HG03457 (cell line): ENCODE measurements at regions not wholly inside any gene's neighbourhood (a gene's known extent, or its start where the extent isn't known, plus 50 kb on each side); places are given as distances from the start of the nearest gene placed in this dataset.

ENCODE experiments used
- ATAC-seq: cut with Tn5 transposase; IDR thresholded peaks from one replicate; pipeline ENCODE4 v1.9.1; 2021; ENCODE audit warnings: moderate number of reproducible peaks; ENCODE audit not compliant: unreplicated experiment

DNA sequence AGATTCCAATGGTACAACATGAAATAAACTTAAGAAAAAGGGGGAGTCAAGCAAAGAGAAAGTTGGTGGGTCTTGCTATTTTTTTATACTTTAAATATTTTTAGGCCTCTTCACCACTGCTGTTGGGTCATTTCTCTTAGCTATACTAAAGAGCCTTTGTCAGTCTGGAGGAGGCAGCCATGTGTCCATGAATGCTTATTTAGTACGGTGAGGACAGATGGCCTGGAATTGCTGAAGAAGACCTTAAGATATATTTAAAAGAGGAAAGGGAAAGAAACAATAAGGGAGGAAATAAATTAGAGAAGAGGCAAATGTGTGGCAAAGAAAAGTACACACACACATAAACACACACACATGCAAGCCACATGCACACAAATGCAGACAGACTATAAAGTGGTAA is 560.5 kb upstream of the MEF2C start:
- no peak for ATAC-seq

GRCh38 chr5:89441965-89442364 is 559.0 kb upstream of the MEF2C start:
- no peak for ATAC-seq

DNA sequence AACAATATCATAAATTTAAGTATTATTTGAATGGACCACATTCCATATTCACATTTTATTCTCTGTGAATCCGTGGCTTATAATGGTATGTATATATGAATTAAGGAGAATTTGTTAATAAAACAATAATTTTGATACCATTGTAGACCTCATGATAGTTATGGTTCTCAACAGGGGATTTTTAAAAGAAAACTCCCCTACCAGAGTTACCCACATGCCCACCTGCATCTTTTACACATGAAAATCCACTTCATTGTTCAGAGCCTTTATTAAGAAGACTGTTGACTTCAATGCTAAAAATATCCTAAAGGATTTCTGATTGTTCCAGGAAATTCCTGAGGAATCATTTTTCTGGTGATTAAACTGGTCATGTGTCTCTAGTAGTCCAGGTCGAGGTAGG is 557.7 kb upstream of the MEF2C start:
- ATAC-seq: no peak

DNA sequence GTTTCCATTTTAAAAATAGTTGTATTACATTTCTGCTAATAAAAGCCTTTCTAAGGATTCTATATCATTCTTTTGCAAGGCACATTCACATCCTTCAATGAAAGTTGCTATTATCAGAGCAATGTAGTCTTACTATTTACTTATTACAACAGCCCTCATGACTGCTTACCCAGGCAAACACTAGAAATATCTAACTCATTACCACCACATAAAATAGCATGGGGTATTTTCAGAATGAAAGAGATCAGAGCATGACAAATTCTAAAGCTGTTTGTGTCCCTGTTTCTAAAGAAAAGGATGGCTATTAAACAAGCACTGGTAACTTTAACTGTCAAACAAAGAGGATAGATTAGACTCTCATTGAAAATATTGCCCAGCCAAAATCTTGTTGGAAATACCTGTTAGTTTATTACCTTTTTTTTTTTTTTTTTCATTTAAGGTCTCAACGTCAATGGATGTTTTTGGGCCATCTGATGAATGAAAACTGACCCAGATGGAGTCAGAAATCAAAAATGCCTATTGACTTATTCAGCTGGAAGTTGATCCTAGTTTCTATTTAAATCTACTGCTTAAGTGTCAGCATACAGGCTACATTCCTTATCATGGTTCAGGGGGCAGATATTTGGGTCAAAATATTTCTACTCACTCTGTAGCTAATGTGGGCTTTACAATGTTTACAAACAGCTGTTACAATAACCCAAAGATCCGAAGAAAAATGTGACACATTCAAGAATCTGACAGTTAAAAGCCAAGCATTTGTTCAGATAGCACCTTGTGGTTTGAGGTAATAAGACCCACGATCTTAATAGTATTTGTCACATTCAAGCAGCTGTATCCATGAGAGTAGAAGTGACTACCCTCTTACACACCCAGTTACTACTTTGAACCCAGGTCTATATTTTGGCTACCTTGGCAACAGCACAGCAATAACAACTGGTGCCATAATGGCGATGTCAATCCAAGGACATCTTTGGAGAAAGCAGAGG is 554.8 kb upstream of the MEF2C start:
- no peak for ATAC-seq

DNA sequence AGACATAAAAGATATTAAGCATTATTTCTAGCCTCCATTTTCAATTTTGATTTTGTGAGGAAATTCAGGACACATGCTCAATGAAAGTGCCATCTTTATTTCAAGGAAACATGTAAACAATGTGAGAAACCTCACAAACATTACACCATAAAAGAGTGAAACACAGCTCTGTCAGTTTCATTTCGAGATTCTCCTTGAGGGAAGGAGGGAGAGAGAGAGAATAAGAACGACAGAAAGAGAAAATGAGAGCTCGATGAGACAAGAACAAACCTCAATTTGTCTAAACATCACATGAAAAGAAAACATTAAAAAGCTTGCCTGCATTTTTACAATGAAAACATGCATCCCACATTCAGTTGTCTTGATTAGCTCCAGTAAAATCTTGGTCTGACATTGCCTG is 553.5 kb upstream of the MEF2C start:
- ATAC-seq: no peak

- peak; percentile 85 for ATAC-seq
Observed at GRCh38 chr5:89435347-89435746, 552.4 kb upstream of the MEF2C start.

DNA sequence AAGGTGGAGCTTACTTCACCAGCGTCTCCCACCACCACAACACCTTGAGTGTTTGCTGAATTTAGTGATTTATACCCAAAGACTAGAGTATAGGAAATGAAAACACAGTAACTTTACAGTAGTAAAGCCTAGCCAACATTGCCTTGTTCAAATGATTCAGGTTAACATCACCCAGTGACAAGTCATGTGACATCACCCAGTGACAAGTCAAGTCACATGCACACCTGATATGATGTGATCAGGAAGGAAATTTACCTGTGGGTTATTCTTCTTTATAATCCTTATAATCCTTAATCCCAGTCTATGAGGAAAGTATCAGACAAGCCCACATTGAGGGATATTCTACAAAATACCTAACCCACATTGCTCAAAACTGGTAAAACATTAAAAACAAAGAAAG is 545.6 kb upstream of the MEF2C start:
- ATAC-seq: no peak

- ATAC-seq: no peak
Observed at GRCh38 chr5:89425062-89425461, 542.1 kb upstream of the MEF2C start.

GRCh38 chr5:89421035-89421434 is 538.1 kb upstream of the MEF2C start:
- no peak for ATAC-seq

GRCh38 chr5:89418407-89419085 is 535.6 kb upstream of the MEF2C start:
- ATAC-seq: no peak

GRCh38 chr5:89417990-89418389 is 535.0 kb upstream of the MEF2C start:
- ATAC-seq: no peak

GRCh38 chr5:89417515-89417914 is 534.5 kb upstream of the MEF2C start:
- ATAC-seq: no peak

- ATAC-seq: no peak
Observed at GRCh38 chr5:89411891-89412290, 528.9 kb upstream of the MEF2C start.

GRCh38 chr5:89407054-89407453 is 524.1 kb upstream of the MEF2C start:
- ATAC-seq: no peak

GRCh38 chr5:89401659-89402058 is 518.7 kb upstream of the MEF2C start:
- no peak for ATAC-seq

DNA sequence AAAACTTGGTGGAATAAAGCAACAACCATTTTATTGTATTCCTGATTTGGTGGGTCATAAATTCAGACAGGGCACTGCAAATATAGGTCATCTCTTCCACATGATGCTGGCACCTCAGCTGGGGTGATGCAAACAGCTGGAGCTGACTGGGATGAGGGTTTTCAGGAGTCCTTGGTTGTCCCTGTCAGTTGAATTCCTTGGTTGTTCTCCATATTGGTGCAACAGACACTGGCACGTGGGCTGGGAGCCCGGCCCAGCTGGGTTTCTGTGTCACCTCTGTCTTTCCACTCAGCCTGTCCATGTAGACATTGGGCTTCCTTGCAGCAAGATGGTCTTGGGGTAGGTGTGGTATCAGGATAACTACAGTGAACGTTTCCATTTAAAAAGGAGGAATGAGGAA is 518.0 kb upstream of the MEF2C start:
- ATAC-seq: no peak

GRCh38 chr5:89399548-89399947 is 516.6 kb upstream of the MEF2C start:
- ATAC-seq: no peak

GRCh38 chr5:89397096-89397495 is 514.1 kb upstream of the MEF2C start:
- ATAC-seq: peak; percentile 80

GRCh38 chr5:89396278-89396954 is 513.4 kb upstream of the MEF2C start:
- ATAC-seq: no peak

GRCh38 chr5:89395111-89395510 is 512.1 kb upstream of the MEF2C start:
- no peak for ATAC-seq

DNA sequence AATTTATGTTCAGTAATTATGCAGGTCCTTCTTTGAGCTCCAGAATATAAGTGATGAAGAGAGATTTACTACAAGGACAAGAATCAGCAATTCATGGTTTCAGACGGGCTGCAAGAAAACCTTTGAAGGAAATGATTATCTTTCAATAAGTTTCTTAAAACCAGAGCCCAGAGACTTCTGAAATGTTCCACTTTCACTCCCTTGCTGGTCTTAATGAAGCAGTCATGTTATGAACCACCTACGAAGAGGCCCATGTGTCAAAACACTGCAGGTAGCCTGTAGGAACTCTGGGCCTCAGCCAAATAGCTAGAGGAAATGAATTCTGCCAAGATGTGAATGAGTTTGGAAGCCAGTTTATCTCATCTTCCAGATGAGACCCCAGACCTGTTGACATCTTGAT is 505.9 kb upstream of the MEF2C start:
- ATAC-seq: no peak

- no peak for ATAC-seq
Observed at GRCh38 chr5:89384391-89384790, 501.4 kb upstream of the MEF2C start.
